NT2/D1 (cell line): ENCODE measurements at regions not wholly inside any gene's neighbourhood (a gene's known extent, or its start where the extent isn't known, plus 50 kb on each side); places are given as distances from the start of the nearest gene placed in this dataset.
"Not testable (repeated sequence)": the region's sequence is repeated elsewhere in the genome, so short reads cannot be mapped to it uniquely, and the experiment has no call there.

Source experiments
- DNase-seq: peaks from one replicate; pipeline ENCODE4 v3.0.0-alpha.2; 2011; ENCODE audit warnings: low read depth, low spot score
- H3K27me3 ChIP-seq: 2 replicates; pipeline ENCODE4 v1.6.0; 2011; ENCODE audit warnings: mild to moderate bottlenecking; ENCODE audit not compliant: insufficient read length, insufficient read depth
- H3K36me3 ChIP-seq: 2 replicates; pipeline ENCODE4 v1.6.1; 2011; ENCODE audit warnings: mild to moderate bottlenecking, low read length, mixed read lengths; ENCODE audit not compliant: insufficient read depth, insufficient read length
- H3K4me1 ChIP-seq: 2 replicates; pipeline ENCODE4 v1.5.1; 2011; ENCODE audit not compliant: insufficient read depth, insufficient read length
- H3K4me3 ChIP-seq: 2 replicates; pipeline ENCODE4 v1.5.1; 2011; ENCODE audit warnings: low read depth; ENCODE audit not compliant: insufficient read length
- H3K9ac ChIP-seq: 2 replicates; pipeline ENCODE4 v1.6.0; 2011; ENCODE audit warnings: low read depth; ENCODE audit not compliant: insufficient read length
- H3K9me3 ChIP-seq: 2 replicates; pipeline ENCODE4 v1.5.1; 2011; ENCODE audit warnings: mild to moderate bottlenecking, low read length; ENCODE audit not compliant: insufficient read depth
- SUZ12 ChIP-seq: IDR thresholded peaks from 2 replicates; pipeline ENCODE4 v1.6.1; 2011; ENCODE audit not compliant: insufficient read length, insufficient read depth; ENCODE audit errors: extremely low read depth
- YY1 ChIP-seq: IDR thresholded peaks from 2 replicates; pipeline ENCODE4 v1.6.1; 2011; ENCODE audit not compliant: insufficient read length, insufficient read depth
- ZNF274 ChIP-seq: IDR thresholded peaks from 2 replicates; pipeline ENCODE4 v1.6.1; 2011; ENCODE audit warnings: mild to moderate bottlenecking, low read depth, low read length

- no peak for TF ChIP-seq SUZ12
- no peak for TF ChIP-seq ZNF274
- no peak for TF ChIP-seq YY1
- DNase-seq: no peak
- Histone ChIP-seq H3K9me3 (peaks cover 6% of the 10 kb centered on the region; the same call in 1 of the 2 replicates), H3K36me3 (no peaks in the 10 kb centered on the region), H3K9ac (no peak overlapping the region), H3K4me3 (no peak overlapping the region), H3K4me1 (no peaks in the 10 kb centered on the region), H3K27me3 (no peaks in the 10 kb centered on the region)
Measured at GRCh38 chr2:130289780-130290179, 52.9 kb upstream of the IMP4 start.

GRCh38 chr2:130288467-130289403, 54.0 kb upstream of the IMP4 start:
- Histone ChIP-seq H3K9ac (peak overlapping the region; percentile 32), H3K4me3 (peak overlapping the region; percentile 9), H3K9me3 (peaks cover 6% of the 10 kb centered on the region; the same call in 1 of the 2 replicates), H3K36me3 (no peaks in the 10 kb centered on the region), H3K4me1 (no peaks in the 10 kb centered on the region), H3K27me3 (no peaks in the 10 kb centered on the region)
- DNase-seq: no peak
- no peak for TF ChIP-seq YY1
- TF ChIP-seq ZNF274: no peak
- TF ChIP-seq SUZ12: no peak

GRCh38 chr2:130287656-130288026, 55.1 kb upstream of the IMP4 start:
- TF ChIP-seq YY1 (no peak), ZNF274 (no peak), SUZ12 (no peak)
- H3K4me1 ChIP-seq: no peaks in the 10 kb centered on the region
- no peaks in the 10 kb centered on the region for H3K36me3 ChIP-seq
- H3K9me3 ChIP-seq: peaks cover 2% of the 10 kb centered on the region; the same call in 1 of the 2 replicates
- no peak for DNase-seq
- no peak overlapping the region for H3K4me3 ChIP-seq
- no peaks in the 10 kb centered on the region for H3K27me3 ChIP-seq
- H3K9ac ChIP-seq: no peak overlapping the region

GRCh38 chr2:130286983-130287655, 55.6 kb upstream of the IMP4 start:
- H3K9ac ChIP-seq: no peak overlapping the region
- H3K4me3 ChIP-seq: no peak overlapping the region
- DNase-seq: no peak
- H3K36me3 ChIP-seq: no peaks in the 10 kb centered on the region
- H3K27me3 ChIP-seq: no peaks in the 10 kb centered on the region
- H3K4me1 ChIP-seq: no peaks in the 10 kb centered on the region
- TF ChIP-seq YY1 (no peak), SUZ12 (no peak), ZNF274 (no peak)
- no peaks in the 10 kb centered on the region for H3K9me3 ChIP-seq

GRCh38 chr2:130283341-130283869, 59.3 kb upstream of the IMP4 start:
- not testable (repeated sequence) for H3K9ac ChIP-seq

GRCh38 chr2:130279551-130279950, 63.1 kb upstream of the IMP4 start:
- H3K9ac ChIP-seq, H3K9me3 ChIP-seq, H3K27me3 ChIP-seq, H3K4me1 ChIP-seq, H3K4me3 ChIP-seq, H3K36me3 ChIP-seq, DNase-seq: not testable (repeated sequence)

More at GRCh38 chr2:130283341-130283869, 59.3 kb upstream of the IMP4 start:
- H3K4me1 ChIP-seq, DNase-seq, H3K36me3 ChIP-seq, H3K4me3 ChIP-seq, H3K27me3 ChIP-seq, H3K9me3 ChIP-seq: not testable (repeated sequence)

- H3K4me1 ChIP-seq, H3K9ac ChIP-seq, H3K36me3 ChIP-seq, H3K27me3 ChIP-seq, DNase-seq, H3K4me3 ChIP-seq: not testable (repeated sequence)
- peaks cover 11% of the 10 kb centered on the region; the same call in 1 of the 2 replicates for H3K9me3 ChIP-seq
Measured at GRCh38 chr2:130268333-130268732, 70.1 kb upstream of the TUBA3E start.

GRCh38 chr2:130267572-130267971, 69.3 kb upstream of the TUBA3E start:
- H3K27me3 ChIP-seq, H3K9ac ChIP-seq, H3K4me3 ChIP-seq, H3K4me1 ChIP-seq, H3K36me3 ChIP-seq, DNase-seq: not testable (repeated sequence)
- peaks cover 11% of the 10 kb centered on the region; the same call in 1 of the 2 replicates for H3K9me3 ChIP-seq

GRCh38 chr2:130266836-130267235, 68.6 kb upstream of the TUBA3E start:
- not testable (repeated sequence) for H3K4me3 ChIP-seq, H3K4me1 ChIP-seq, DNase-seq, H3K36me3 ChIP-seq, H3K9ac ChIP-seq, H3K27me3 ChIP-seq
- peaks cover 11% of the 10 kb centered on the region; the same call in 1 of the 2 replicates for H3K9me3 ChIP-seq

GRCh38 chr2:130265570-130266247, 67.5 kb upstream of the TUBA3E start:
- H3K27me3 ChIP-seq, H3K4me3 ChIP-seq, H3K36me3 ChIP-seq, H3K9me3 ChIP-seq, DNase-seq, H3K9ac ChIP-seq, H3K4me1 ChIP-seq: not testable (repeated sequence)
